H1 (cell line): ENCODE measurements at regions not wholly inside any gene's neighbourhood (a gene's known extent, or its start where the extent isn't known, plus 50 kb on each side); places are given as distances from the start of the nearest gene placed in this dataset.

ENCODE experiments used
- CTCF ChIA-PET: fragments of 300-600 bp; sonication (Branson Sonifier 250); formaldehyde crosslinking; loops from one replicate; lab custom pipeline; 2021; ENCODE audit not compliant: partially characterized antibody; lab: Charles Lee
- POLR2A ChIA-PET: fragments of 300-600 bp; sonication (Branson Sonifier 250); formaldehyde crosslinking; loops from one replicate; lab custom pipeline; 2021; ENCODE audit warnings: inconsistent platforms; ENCODE audit not compliant: partially characterized antibody; lab: Charles Lee
- DNase-seq, 2 experiments: peaks; one replicate each; pipeline versions ENCODE4 v3.0.0 to v3.0.0-alpha.2; 2010 to 2022; ENCODE audit warnings: low spot score in 2 of 2, low read depth in 1 of 2, mixed read lengths in 1 of 2
- FAIRE-seq: peaks from 2 replicates; lab custom pipeline; 2011; peaks lifted over from hg19 to GRCh38; lab: Jason Lieb, UNC
- H2AFZ ChIP-seq: 2 replicates; pipeline ENCODE4 v1.8.1; 2012; ENCODE audit warnings: low read length, inconsistent platforms
- H2AK5ac ChIP-seq: 2 replicates; pipeline ENCODE4 v1.6.1; 2013; ENCODE audit warnings: low read depth, low read length
- H2BK120ac ChIP-seq: replicated peaks from 2 replicates; pipeline ENCODE3; 2013; ENCODE audit warnings: low read depth, low read length, inconsistent platforms
- H2BK12ac ChIP-seq: 2 replicates; pipeline ENCODE4 v1.6.1; 2013; ENCODE audit warnings: low read depth, low read length
- H2BK15ac ChIP-seq: 2 replicates; pipeline ENCODE4 v1.6.1; 2013; ENCODE audit warnings: low read length
- H2BK20ac ChIP-seq: 2 replicates; pipeline ENCODE4 v1.6.1; 2013; ENCODE audit warnings: low read length
- H2BK5ac ChIP-seq: 2 replicates; pipeline ENCODE4 v1.6.1; 2013; ENCODE audit warnings: low read depth, low read length
- H3K14ac ChIP-seq: 2 replicates; pipeline ENCODE4 v1.6.1; 2013; ENCODE audit warnings: inconsistent platforms; ENCODE audit not compliant: insufficient read length
- H3K18ac ChIP-seq: 2 replicates; pipeline ENCODE4 v1.6.1; 2013; ENCODE audit warnings: low read length; ENCODE audit errors: extremely low read depth
- H3K23ac ChIP-seq: 2 replicates; pipeline ENCODE4 v1.6.1; 2013; ENCODE audit warnings: inconsistent platforms; ENCODE audit not compliant: insufficient read length
- H3K23me2 ChIP-seq: 2 replicates; pipeline ENCODE4 v1.6.1; 2013; ENCODE audit warnings: low read depth, low read length
- H3K27ac ChIP-seq: 2 replicates; pipeline ENCODE4 v1.6.1; 2011; ENCODE audit warnings: low read depth, low read length, inconsistent platforms
- H3K27me3 ChIP-seq, 4 experiments: replicated peaks in 1 of 4; 1 replicate in 1 of 4; 2 replicates in 3 of 4; pipeline versions ENCODE4 v1.6.1 to v1.8.1; 2011 to 2013; ENCODE audit warnings: low read length in 3 of 4, mild to moderate bottlenecking in 3 of 4, inconsistent platforms in 2 of 4, mixed read lengths in 2 of 4, moderate library complexity in 1 of 4; ENCODE audit not compliant: control insufficient read depth in 3 of 4, insufficient read depth in 3 of 4; ENCODE audit errors: extremely low read depth in 1 of 4
- H3K36me3 ChIP-seq, 4 experiments: 2 replicates each; pipeline versions ENCODE4 v1.6.1 to v1.8.1; 2011 to 2013; ENCODE audit warnings: mild to moderate bottlenecking in 4 of 4, low read length in 3 of 4, moderate library complexity in 2 of 4, control low read depth in 1 of 4, inconsistent platforms in 1 of 4; ENCODE audit not compliant: insufficient read depth in 4 of 4, control insufficient read depth in 2 of 4
- H3K4ac ChIP-seq: replicated peaks from 2 replicates; pipeline ENCODE3; 2013; ENCODE audit warnings: low read length, low read depth, mixed read lengths, inconsistent platforms; ENCODE audit not compliant: insufficient read length
- H3K4me1 ChIP-seq, 4 experiments: replicated peaks in 1 of 4; 1 replicate in 1 of 4; 2 replicates in 3 of 4; pipeline versions ENCODE4 v1.6.1 to v1.8.1; 2011 to 2013; ENCODE audit warnings: low read length in 3 of 4, inconsistent platforms in 2 of 4, mixed read lengths in 1 of 4; ENCODE audit not compliant: insufficient read depth in 4 of 4, control insufficient read depth in 3 of 4
- H3K4me2 ChIP-seq, 2 experiments: 2 replicates each; pipeline versions ENCODE4 v1.6.1 to v1.8.1; 2011 to 2013; ENCODE audit warnings: low read depth in 2 of 2, low read length in 2 of 2, control low read depth in 1 of 2, inconsistent platforms in 1 of 2, mild to moderate bottlenecking in 1 of 2; ENCODE audit not compliant: insufficient read depth in 1 of 2
- H3K4me3 ChIP-seq, 4 experiments: fragments of 200-600, 300-600 bp in 1 of 4; sonication (generic), shearing (Covaris generic), sonication (Bioruptor Twin) in 1 of 4; 2 replicates each; pipeline versions ENCODE4 v1.5.1 to v1.8.1; 2011 to 2016; ENCODE audit warnings: low read length in 4 of 4, low read depth in 3 of 4, control low read depth in 2 of 4, inconsistent platforms in 2 of 4, mild to moderate bottlenecking in 2 of 4, mixed read lengths in 1 of 4, moderate library complexity in 1 of 4; ENCODE audit not compliant: insufficient read depth in 2 of 4; ENCODE audit errors: extremely low read depth in 1 of 4
- H3K56ac ChIP-seq: replicated peaks from 2 replicates; pipeline ENCODE3; 2013; ENCODE audit warnings: low read depth, mild to moderate bottlenecking, mixed read lengths, low read length, inconsistent platforms; ENCODE audit not compliant: insufficient read length
- H3K79me1 ChIP-seq: 2 replicates; pipeline ENCODE4 v1.6.1; 2013; ENCODE audit warnings: low read depth, low read length, control low read depth
- H3K79me2 ChIP-seq, 2 experiments: 2 replicates each; pipeline versions ENCODE4 v1.6.1 to v1.8.1; 2012 to 2013; ENCODE audit warnings: low read length in 2 of 2, mild to moderate bottlenecking in 2 of 2, inconsistent platforms in 1 of 2; ENCODE audit not compliant: insufficient read depth in 2 of 2, control insufficient read depth in 1 of 2
- H3K9ac ChIP-seq, 4 experiments: replicated peaks in 1 of 4; 1 replicate in 1 of 4; 2 replicates in 3 of 4; pipeline versions ENCODE4 v1.6.1 to v1.8.1; 2011 to 2013; ENCODE audit warnings: low read depth in 3 of 4, low read length in 3 of 4, control low read depth in 2 of 4, mild to moderate bottlenecking in 2 of 4, moderate library complexity in 2 of 4, inconsistent platforms in 1 of 4; ENCODE audit errors: extremely low read depth in 1 of 4
- H3K9me3 ChIP-seq, 2 experiments: 2 replicates each; pipeline versions ENCODE4 v1.6.1 to v1.8.1; 2012 to 2013; ENCODE audit warnings: mild to moderate bottlenecking in 2 of 2, moderate library complexity in 2 of 2, control low read depth in 1 of 2, inconsistent platforms in 1 of 2, low read depth in 1 of 2, low read length in 1 of 2, mixed read lengths in 1 of 2; ENCODE audit not compliant: insufficient read depth in 2 of 2
- H4K20me1 ChIP-seq, 2 experiments: replicated peaks in 1 of 2; 2 replicates each; pipeline versions ENCODE3 to v1.8.1; 2011 to 2013; ENCODE audit warnings: inconsistent platforms in 2 of 2, low read length in 2 of 2, mild to moderate bottlenecking in 1 of 2; ENCODE audit not compliant: insufficient read depth in 2 of 2, control insufficient read depth in 1 of 2
- H4K5ac ChIP-seq: 2 replicates; pipeline ENCODE4 v1.6.1; 2013; ENCODE audit warnings: low read length, low read depth, mixed read lengths, inconsistent platforms; ENCODE audit not compliant: insufficient read length
- H4K8ac ChIP-seq: 2 replicates; pipeline ENCODE4 v1.8.0; 2013; ENCODE audit warnings: mild to moderate bottlenecking, moderate library complexity, low read length, inconsistent platforms; ENCODE audit not compliant: insufficient read depth; ENCODE audit errors: extremely low read depth
- H4K91ac ChIP-seq: replicated peaks from 2 replicates; pipeline ENCODE3; 2013; ENCODE audit warnings: low read length, mixed read lengths, inconsistent platforms; ENCODE audit not compliant: insufficient read length
- ATF3 ChIP-seq: IDR thresholded peaks from 2 replicates; pipeline ENCODE4 v1.6.1; 2011; ENCODE audit warnings: low read depth, mild to moderate bottlenecking, low read length; ENCODE audit not compliant: insufficient read depth
- GABPA ChIP-seq: IDR thresholded peaks from 2 replicates; pipeline ENCODE4 v1.6.1; 2011; ENCODE audit warnings: mild to moderate bottlenecking, low read length, moderate library complexity, borderline replicate concordance; ENCODE audit not compliant: insufficient read depth
- JUND ChIP-seq: IDR thresholded peaks from 2 replicates; pipeline ENCODE4 v1.6.1; 2011; ENCODE audit warnings: mild to moderate bottlenecking, improper control_type of control experiment, low read length
- PHF8 ChIP-seq: fragments of 200-600 bp; sonication (generic); conservative IDR thresholded peaks from 2 replicates; pipeline ENCODE4 v1.7.1; 2012; ENCODE audit warnings: low read depth, mild to moderate bottlenecking, inconsistent platforms, low read length, moderate library complexity
- POLR2AphosphoS5 ChIP-seq: IDR thresholded peaks from 2 replicates; pipeline ENCODE4 v1.6.1; 2011; ENCODE audit warnings: low read depth, low read length
- POU5F1 ChIP-seq: IDR thresholded peaks from 2 replicates; pipeline ENCODE4 v1.6.1; 2011; ENCODE audit warnings: low read depth, mild to moderate bottlenecking, low read length, moderate library complexity
- RAD21 ChIP-seq, 2 experiments: IDR thresholded peaks in 1 of 2; conservative IDR thresholded peaks in 1 of 2; 2 replicates each; pipeline ENCODE4 v1.6.1; 2011; ENCODE audit warnings: low read depth in 2 of 2, low read length in 2 of 2, improper control_type of control experiment in 1 of 2, inconsistent platforms in 1 of 2, mild to moderate bottlenecking in 1 of 2, moderate library complexity in 1 of 2
- RNF2 ChIP-seq: fragments of 200-900, 300-1000 bp; sonication (generic); IDR thresholded peaks from 2 replicates; pipeline ENCODE4 v1.7.1; 2016; ENCODE audit warnings: borderline replicate concordance, low read depth, mild to moderate bottlenecking, antibody characterized with exemption, low read length; ENCODE audit not compliant: poor library complexity, severe bottlenecking; ENCODE audit errors: missing control alignments
- SRF ChIP-seq: IDR thresholded peaks from 2 replicates; pipeline ENCODE4 v1.6.1; 2011; ENCODE audit warnings: mild to moderate bottlenecking, low read depth, low read length, moderate library complexity
- TAF1 ChIP-seq: IDR thresholded peaks from 2 replicates; pipeline ENCODE4 v1.6.1; 2011; ENCODE audit warnings: mild to moderate bottlenecking, low read depth, low read length
- TAF7 ChIP-seq: optimal IDR thresholded peaks from 2 replicates; pipeline ENCODE3; 2011; ENCODE audit warnings: low read depth, mild to moderate bottlenecking, inconsistent platforms, low read length, moderate library complexity, borderline replicate concordance
- ZNF274 ChIP-seq: IDR thresholded peaks from 2 replicates; pipeline ENCODE4 v1.7.0; 2012; ENCODE audit warnings: low read length, borderline replicate concordance; ENCODE audit errors: extremely low read depth
- WGBS, 2 experiments: shearing (Covaris generic) in 1 of 2; methylation state at CpG; one replicate each; pipeline versions ENCODE4 v1.1.6 to v1.1.7; 2013 to 2015; ENCODE audit warnings: low lambda C conversion rate in 2 of 2, mixed read lengths in 2 of 2, inconsistent platforms in 1 of 2, low coverage in 1 of 2, missing lambda C conversion rate in 1 of 2; ENCODE audit not compliant: insufficient replicate concordance in 2 of 2, insufficient coverage in 1 of 2, insufficient read length in 1 of 2; ENCODE audit errors: extremely low coverage in 1 of 2, missing lambda C conversion rate in 1 of 2; 5-methylcytosine and 5-hydroxymethylcytosine counted together

GRCh38 chr10:78475437-78475836, 441.8 kb downstream of the RPS24 start:
- WGBS, 2 experiments = 85% methylated on average over 7 of the region's 7 CpGs; no CpG with 5 or more reads in 1 of the 2 experiments
- CTCF ChIA-PET = no interaction called here
- H3K27me3 ChIP-seq = no peaks in the 10 kb centered on the region
- TF ChIP-seq JUND (no peak), TAF1 (no peak), RNF2 (no peak), TAF7 (no peak), POU5F1 (no peak), ZNF274 (no peak), POLR2AphosphoS5 (no peak), SRF (no peak), GABPA (no peak), PHF8 (no peak), ATF3 (no peak), RAD21 (IDR thresholded peaks at IDR 0.05 in 1 of 2, conservative IDR thresholded peaks at IDR 0.05 in 1 of 2; ENCODE audit: low read depth in 2 of 2, low read length in 2 of 2) (no peak)

More at GRCh38 chr10:78475437-78475836, 441.8 kb downstream of the RPS24 start:
- no peaks in the 10 kb centered on the region for H3K36me3 ChIP-seq
- H4K91ac ChIP-seq = no peak overlapping the region
- no peaks in the 10 kb centered on the region for H3K79me2 ChIP-seq
- no peak overlapping the region for H3K18ac ChIP-seq
- no peaks in the 10 kb centered on the region for H3K23me2 ChIP-seq
- FAIRE-seq (no peak), DNase-seq (no peak)
- no peaks in the 10 kb centered on the region for H4K20me1 ChIP-seq
- H3K4me2 ChIP-seq = no peak overlapping the region
- no peak overlapping the region for H3K9ac ChIP-seq
- no peak overlapping the region for H3K56ac ChIP-seq
- no peak overlapping the region for H3K4me3 ChIP-seq
- no peak overlapping the region for H2BK15ac ChIP-seq
- H2BK12ac ChIP-seq = no peak overlapping the region
- H3K4me1 ChIP-seq = peaks cover 1 to 8% (median 4%) of the 10 kb centered on the region in 4 experiments; a peak in 4 of 7 replicates
- no peak overlapping the region for H2BK5ac ChIP-seq
- POLR2A ChIA-PET = no interaction called here
- H3K79me1 ChIP-seq = no peaks in the 10 kb centered on the region
- no peaks in the 10 kb centered on the region for H3K9me3 ChIP-seq
- no peak overlapping the region for H4K8ac ChIP-seq
- H3K27ac ChIP-seq = no peak overlapping the region
- H2BK120ac ChIP-seq = no peak overlapping the region
- H4K5ac ChIP-seq = no peak overlapping the region
- no peak overlapping the region for H3K14ac ChIP-seq
- H2AK5ac ChIP-seq = no peak overlapping the region
- no peak overlapping the region for H3K4ac ChIP-seq
- H2BK20ac ChIP-seq = 0 out of 2 replicates have a peak overlapping the region, but pooled peaks have one; percentile 21
- no peak overlapping the region for H2AFZ ChIP-seq
- no peak overlapping the region for H3K23ac ChIP-seq
